ENCODE measurements at regions not wholly inside any gene's neighbourhood (a gene's known extent, or its start where the extent isn't known, plus 50 kb on each side); places are given as distances from the start of the nearest gene placed in this dataset.

GRCh38 chr2:240333985-240334384, 101.5 kb upstream of the GPC1 start (continued):
- TF ChIP-seq PRDM15 (CRISPR knock-in tag; IDR thresholded peaks at IDR 0.05) (no peak), ETV6 (conservative IDR thresholded peaks at IDR 0.05 in 1 of 2, IDR thresholded peaks at IDR 0.05 in 1 of 2; ENCODE audit: borderline replicate concordance in 1 of 2, low read depth in 1 of 2) (no peak), LARP7 (IDR thresholded peaks at IDR 0.05) (no peak), MEF2A (IDR thresholded peaks at IDR 0.05; ENCODE audit: insufficient read depth, low read depth, low read length) (no peak), NFIC (IDR thresholded peaks at IDR 0.05; ENCODE audit: low read depth, low read length) (no peak), MEF2B (IDR thresholded peaks at IDR 0.05; ENCODE audit: partially characterized antibody, poor library complexity, severe bottlenecking) (no peak), EP300 (IDR thresholded peaks at IDR 0.05; ENCODE audit: borderline replicate concordance in 1 of 2, control insufficient read depth in 1 of 2, low read depth in 2 of 2, low read length in 2 of 2) (no peak), HDAC6 (IDR thresholded peaks at IDR 0.05; ENCODE audit: unreplicated experiment) (no peak), CBFB (IDR thresholded peaks at IDR 0.05; ENCODE audit: low read depth) (no peak)
- TF ChIP-seq, protein P1, sequence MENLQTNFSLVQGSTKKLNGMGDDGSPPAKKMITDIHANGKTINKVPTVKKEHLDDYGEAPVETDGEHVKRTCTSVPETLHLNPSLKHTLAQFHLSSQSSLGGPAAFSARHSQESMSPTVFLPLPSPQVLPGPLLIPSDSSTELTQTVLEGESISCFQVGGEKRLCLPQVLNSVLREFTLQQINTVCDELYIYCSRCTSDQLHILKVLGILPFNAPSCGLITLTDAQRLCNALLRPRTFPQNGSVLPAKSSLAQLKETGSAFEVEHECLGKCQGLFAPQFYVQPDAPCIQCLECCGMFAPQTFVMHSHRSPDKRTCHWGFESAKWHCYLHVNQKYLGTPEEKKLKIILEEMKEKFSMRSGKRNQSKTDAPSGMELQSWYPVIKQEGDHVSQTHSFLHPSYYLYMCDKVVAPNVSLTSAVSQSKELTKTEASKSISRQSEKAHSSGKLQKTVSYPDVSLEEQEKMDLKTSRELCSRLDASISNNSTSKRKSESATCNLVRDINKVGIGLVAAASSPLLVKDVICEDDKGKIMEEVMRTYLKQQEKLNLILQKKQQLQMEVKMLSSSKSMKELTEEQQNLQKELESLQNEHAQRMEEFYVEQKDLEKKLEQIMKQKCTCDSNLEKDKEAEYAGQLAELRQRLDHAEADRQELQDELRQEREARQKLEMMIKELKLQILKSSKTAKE (IDR thresholded peaks at IDR 0.05; ENCODE audit: low read depth, poor library complexity, severe bottlenecking): no peak
- TF ChIP-seq, protein P2, sequence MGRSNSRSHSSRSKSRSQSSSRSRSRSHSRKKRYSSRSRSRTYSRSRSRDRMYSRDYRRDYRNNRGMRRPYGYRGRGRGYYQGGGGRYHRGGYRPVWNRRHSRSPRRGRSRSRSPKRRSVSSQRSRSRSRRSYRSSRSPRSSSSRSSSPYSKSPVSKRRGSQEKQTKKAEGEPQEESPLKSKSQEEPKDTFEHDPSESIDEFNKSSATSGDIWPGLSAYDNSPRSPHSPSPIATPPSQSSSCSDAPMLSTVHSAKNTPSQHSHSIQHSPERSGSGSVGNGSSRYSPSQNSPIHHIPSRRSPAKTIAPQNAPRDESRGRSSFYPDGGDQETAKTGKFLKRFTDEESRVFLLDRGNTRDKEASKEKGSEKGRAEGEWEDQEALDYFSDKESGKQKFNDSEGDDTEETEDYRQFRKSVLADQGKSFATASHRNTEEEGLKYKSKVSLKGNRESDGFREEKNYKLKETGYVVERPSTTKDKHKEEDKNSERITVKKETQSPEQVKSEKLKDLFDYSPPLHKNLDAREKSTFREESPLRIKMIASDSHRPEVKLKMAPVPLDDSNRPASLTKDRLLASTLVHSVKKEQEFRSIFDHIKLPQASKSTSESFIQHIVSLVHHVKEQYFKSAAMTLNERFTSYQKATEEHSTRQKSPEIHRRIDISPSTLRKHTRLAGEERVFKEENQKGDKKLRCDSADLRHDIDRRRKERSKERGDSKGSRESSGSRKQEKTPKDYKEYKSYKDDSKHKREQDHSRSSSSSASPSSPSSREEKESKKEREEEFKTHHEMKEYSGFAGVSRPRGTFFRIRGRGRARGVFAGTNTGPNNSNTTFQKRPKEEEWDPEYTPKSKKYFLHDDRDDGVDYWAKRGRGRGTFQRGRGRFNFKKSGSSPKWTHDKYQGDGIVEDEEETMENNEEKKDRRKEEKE (IDR thresholded peaks at IDR 0.05): no peak

All from GM12878 (cell line).